ENCODE measurements at regions not wholly inside any gene's neighbourhood (a gene's known extent, or its start where the extent isn't known, plus 50 kb on each side); places are given as distances from the start of the nearest gene placed in this dataset.

DNA sequence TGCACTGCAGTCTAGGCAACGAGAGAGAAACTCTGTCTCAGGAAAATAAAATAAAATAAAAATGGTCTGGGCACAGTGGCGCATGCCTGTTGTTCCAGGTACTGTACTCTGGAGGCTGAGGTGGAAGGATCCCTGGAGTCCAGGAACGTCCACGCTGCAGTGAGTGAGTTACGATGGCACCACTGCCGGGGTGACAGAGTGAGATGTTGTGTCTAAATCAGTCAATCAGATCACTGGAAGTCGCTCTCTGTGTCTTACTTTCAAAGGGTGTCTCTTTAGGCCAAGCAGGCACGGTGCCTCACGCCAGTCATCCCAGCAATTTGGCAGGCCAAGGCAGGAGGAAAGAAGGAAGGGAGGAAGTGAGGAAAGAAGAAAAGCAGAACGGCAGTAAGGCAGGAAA is 112.2 kb upstream of the ANKRD30BL start:
- no peaks in the 10 kb centered on the region for H3K36me3 ChIP-seq
- TF ChIP-seq, protein P1, sequence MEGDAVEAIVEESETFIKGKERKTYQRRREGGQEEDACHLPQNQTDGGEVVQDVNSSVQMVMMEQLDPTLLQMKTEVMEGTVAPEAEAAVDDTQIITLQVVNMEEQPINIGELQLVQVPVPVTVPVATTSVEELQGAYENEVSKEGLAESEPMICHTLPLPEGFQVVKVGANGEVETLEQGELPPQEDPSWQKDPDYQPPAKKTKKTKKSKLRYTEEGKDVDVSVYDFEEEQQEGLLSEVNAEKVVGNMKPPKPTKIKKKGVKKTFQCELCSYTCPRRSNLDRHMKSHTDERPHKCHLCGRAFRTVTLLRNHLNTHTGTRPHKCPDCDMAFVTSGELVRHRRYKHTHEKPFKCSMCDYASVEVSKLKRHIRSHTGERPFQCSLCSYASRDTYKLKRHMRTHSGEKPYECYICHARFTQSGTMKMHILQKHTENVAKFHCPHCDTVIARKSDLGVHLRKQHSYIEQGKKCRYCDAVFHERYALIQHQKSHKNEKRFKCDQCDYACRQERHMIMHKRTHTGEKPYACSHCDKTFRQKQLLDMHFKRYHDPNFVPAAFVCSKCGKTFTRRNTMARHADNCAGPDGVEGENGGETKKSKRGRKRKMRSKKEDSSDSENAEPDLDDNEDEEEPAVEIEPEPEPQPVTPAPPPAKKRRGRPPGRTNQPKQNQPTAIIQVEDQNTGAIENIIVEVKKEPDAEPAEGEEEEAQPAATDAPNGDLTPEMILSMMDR (IDR thresholded peaks at IDR 0.05; ENCODE audit: low read depth, low read length), result no peak
- no peak overlapping the region for H3K4me3 ChIP-seq (ENCODE audit: low read depth, low read length)
- DNase-seq, result no peak
- H3K27ac ChIP-seq, result no peak overlapping the region
- H3K9me3 ChIP-seq (ENCODE audit: severe bottlenecking), result peaks cover 3% of the 10 kb centered on the region
- H3K27me3 ChIP-seq (ENCODE audit: insufficient read depth, low read depth, severe bottlenecking), result no peaks in the 10 kb centered on the region

DNA sequence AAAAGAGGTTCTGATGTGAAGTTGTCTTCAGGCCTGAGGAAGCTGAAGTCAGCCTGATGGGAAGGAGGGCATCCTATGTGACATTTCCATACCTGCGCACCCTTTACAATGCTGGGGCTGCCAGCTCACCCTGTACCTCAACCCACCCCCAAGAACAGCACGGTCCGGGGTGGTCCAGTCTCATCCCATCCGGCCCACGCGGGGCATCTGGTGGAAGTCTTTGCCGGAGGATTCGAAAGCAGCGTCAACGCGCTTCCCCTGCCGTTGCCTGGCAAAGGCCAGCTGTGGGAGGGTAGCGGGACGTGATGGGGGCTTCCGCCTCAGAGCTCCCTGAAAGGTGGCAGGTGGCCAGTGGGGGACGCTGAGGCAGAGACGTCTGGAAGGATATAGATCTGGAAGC is 113.6 kb upstream of the ANKRD30BL start:
- Histone ChIP-seq H3K9me3 (ENCODE audit: severe bottlenecking) (peaks cover 3% of the 10 kb centered on the region), H3K27ac (no peak overlapping the region), H3K27me3 (ENCODE audit: insufficient read depth, low read depth, severe bottlenecking) (no peaks in the 10 kb centered on the region), H3K36me3 (no peaks in the 10 kb centered on the region), H3K4me3 (ENCODE audit: low read depth, low read length) (no peak overlapping the region)
- TF ChIP-seq, protein P1 (IDR thresholded peaks at IDR 0.05; ENCODE audit: low read depth, low read length), result no peak
- no peak for DNase-seq

DNA sequence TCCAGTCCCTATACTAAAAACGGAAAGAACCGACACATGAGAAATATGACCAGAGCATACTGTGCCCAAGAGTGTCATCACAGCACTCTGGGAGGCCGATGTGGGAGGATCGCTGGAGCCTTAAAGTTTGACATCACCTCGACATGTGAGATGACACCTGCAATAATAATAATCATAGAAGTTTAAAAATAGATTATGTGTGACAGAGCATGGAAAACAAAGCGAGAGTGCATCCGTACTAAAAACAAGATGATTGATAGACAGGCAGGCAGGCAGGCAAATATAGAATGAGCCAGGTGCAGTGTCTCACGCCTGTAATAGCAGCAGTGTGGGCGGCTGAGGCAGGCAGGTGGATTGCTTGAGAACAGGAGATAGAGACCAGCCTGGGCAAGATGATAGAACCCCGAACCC is 114.8 kb upstream of the ANKRD30BL start:
- peaks cover 3% of the 10 kb centered on the region for H3K9me3 ChIP-seq (ENCODE audit: severe bottlenecking)
- no peak overlapping the region for H3K4me3 ChIP-seq (ENCODE audit: low read depth, low read length)
- DNase-seq, result no peak
- no peaks in the 10 kb centered on the region for H3K36me3 ChIP-seq
- H3K27ac ChIP-seq, result no peak overlapping the region
- no peaks in the 10 kb centered on the region for H3K27me3 ChIP-seq (ENCODE audit: insufficient read depth, low read depth, severe bottlenecking)
- TF ChIP-seq, protein P1 (IDR thresholded peaks at IDR 0.05; ENCODE audit: low read depth, low read length), result no peak

DNA sequence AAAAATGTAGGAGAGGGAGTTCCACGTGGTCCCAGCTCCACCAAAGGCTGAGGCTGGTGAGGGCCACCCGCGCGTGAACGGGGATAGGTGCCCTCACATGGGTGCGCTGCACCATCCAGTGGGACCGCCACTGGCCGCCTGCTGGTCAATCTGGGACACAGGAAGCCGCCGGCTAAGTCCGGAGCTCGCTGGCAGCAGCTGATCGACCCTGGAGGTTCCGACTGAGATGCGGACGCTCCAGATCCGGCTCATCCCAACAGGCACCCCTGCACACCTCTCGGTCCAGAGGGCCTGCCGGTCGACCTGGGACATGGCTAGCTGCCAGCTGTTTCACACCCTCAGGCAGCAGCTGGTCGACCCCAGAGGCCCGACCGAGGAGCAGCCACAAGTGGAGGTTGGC is 116.5 kb upstream of the ANKRD30BL start:
- no peak for DNase-seq
- no peak overlapping the region for H3K4me3 ChIP-seq (ENCODE audit: low read depth, low read length)
- H3K36me3 ChIP-seq, result no peaks in the 10 kb centered on the region
- TF ChIP-seq, protein P1 (IDR thresholded peaks at IDR 0.05; ENCODE audit: low read depth, low read length), result no peak
- no peak overlapping the region for H3K27ac ChIP-seq
- H3K9me3 ChIP-seq (ENCODE audit: severe bottlenecking), result peaks cover 3% of the 10 kb centered on the region
- H3K27me3 ChIP-seq (ENCODE audit: insufficient read depth, low read depth, severe bottlenecking), result no peaks in the 10 kb centered on the region

DNA sequence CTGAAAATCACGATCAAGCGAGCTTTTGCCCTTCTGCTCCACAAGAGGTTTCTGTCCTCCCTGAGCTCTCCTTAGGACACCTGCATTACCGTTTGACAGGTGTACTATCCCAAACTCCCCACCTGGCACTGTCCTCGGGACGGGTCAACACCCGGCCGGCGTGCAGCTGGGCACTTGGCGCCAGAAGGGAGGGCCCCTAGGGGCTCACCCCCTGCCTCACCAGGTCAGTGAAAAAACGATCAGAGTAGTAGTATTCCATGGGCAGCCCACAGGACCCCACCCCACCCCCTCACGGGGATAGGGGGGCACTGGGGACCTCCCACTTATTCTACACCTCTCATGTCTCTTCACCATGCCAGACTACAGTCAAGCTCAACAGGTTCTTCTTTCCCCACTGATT is 117.6 kb upstream of the ANKRD30BL start:
- peaks cover 3% of the 10 kb centered on the region for H3K9me3 ChIP-seq (ENCODE audit: severe bottlenecking)
- no peak for DNase-seq
- no peak overlapping the region for H3K4me3 ChIP-seq (ENCODE audit: low read depth, low read length)
- H3K36me3 ChIP-seq, result no peaks in the 10 kb centered on the region
- TF ChIP-seq, protein P1 (IDR thresholded peaks at IDR 0.05; ENCODE audit: low read depth, low read length), result no peak
- no peaks in the 10 kb centered on the region for H3K27me3 ChIP-seq (ENCODE audit: insufficient read depth, low read depth, severe bottlenecking)
- no peak overlapping the region for H3K27ac ChIP-seq

DNA sequence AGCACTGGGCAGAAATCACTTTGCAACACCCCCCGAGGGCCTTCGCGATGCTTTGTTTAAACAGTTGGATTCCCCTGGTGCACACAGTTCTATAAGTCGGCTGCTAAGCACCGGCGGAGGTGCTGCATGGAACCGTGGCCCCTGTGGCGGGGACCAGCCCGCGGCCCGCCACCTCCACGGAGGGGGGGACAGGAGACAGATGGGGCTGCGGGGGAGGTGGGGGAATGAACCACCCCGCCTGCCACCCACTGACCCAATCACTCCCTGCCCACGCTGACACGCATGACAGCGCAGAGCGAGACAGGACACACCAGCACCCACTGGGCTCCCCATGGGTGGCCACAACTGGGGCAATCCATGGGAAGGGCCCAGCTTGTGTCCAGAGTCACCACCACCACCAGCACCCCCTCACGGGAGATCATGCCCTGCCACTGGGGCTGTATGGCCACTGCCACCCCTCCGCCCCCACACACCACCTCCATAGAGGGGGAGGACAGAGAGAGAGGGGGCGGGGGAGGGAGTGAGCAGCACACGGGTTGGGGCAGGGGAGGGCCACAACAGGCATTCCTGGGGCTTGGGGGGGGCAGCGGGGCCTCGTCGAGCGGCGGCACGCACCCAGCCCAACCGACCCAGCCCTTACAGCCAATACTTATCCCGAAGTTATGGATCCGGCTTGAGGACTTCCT is 118.3 kb upstream of the ANKRD30BL start:
- Histone ChIP-seq H3K27me3 (ENCODE audit: insufficient read depth, low read depth, severe bottlenecking) (no peaks in the 10 kb centered on the region), H3K27ac (no peak overlapping the region), H3K9me3 (ENCODE audit: severe bottlenecking) (peaks cover 3% of the 10 kb centered on the region), H3K4me3 (ENCODE audit: low read depth, low read length) (no peak overlapping the region), H3K36me3 (no peaks in the 10 kb centered on the region)
- TF ChIP-seq, protein P1 (IDR thresholded peaks at IDR 0.05; ENCODE audit: low read depth, low read length), result no peak
- no peak for DNase-seq
